HL-60 (cell line): ENCODE measurements at regions not wholly inside any gene's neighbourhood (a gene's known extent, or its start where the extent isn't known, plus 50 kb on each side); places are given as distances from the start of the nearest gene placed in this dataset.

Experiments used
- DNase-seq, 2 experiments: peaks; one replicate each; pipeline ENCODE4 v3.0.0-alpha.2; 2010 to 2020; ENCODE audit warnings: low read depth in 1 of 2, low spot score in 1 of 2
- H3K27ac ChIP-seq: fragments of 250-450 bp; sonication (Bioruptor Pico); replicated peaks from 2 replicates; pipeline ENCODE4 v1.5.1; 2020; ENCODE audit warnings: mild to moderate bottlenecking, moderate library complexity
- H3K27me3 ChIP-seq: fragments of 250-450 bp; sonication (Bioruptor Pico); 2 replicates; pipeline ENCODE4 v1.5.1; 2021; ENCODE audit warnings: mild to moderate bottlenecking, moderate library complexity; ENCODE audit not compliant: insufficient read depth, poor library complexity, severe bottlenecking
- H3K4me3 ChIP-seq: replicated peaks from 2 replicates; pipeline ENCODE4 v1.5.1; 2011; ENCODE audit warnings: mild to moderate bottlenecking, control low read depth, low read length; ENCODE audit not compliant: insufficient read depth
- CTCF ChIP-seq: IDR thresholded peaks from one replicate; pipeline ENCODE4 v1.5.1; 2011; ENCODE audit warnings: low read length, control low read depth, inconsistent platforms; ENCODE audit not compliant: insufficient read depth
- GABPA ChIP-seq: IDR thresholded peaks from 2 replicates; pipeline ENCODE4 v1.6.1; 2012; ENCODE audit warnings: low read depth
- POLR2AphosphoS5 ChIP-seq: IDR thresholded peaks from 2 replicates; pipeline ENCODE4 v1.6.1; 2012; ENCODE audit warnings: low read depth
- REST ChIP-seq: IDR thresholded peaks from 2 replicates; pipeline ENCODE4 v1.6.1; 2012; ENCODE audit warnings: low read depth; ENCODE audit not compliant: insufficient replicate concordance
- SPI1 ChIP-seq: IDR thresholded peaks from 2 replicates; pipeline ENCODE4 v1.6.1; 2012; ENCODE audit warnings: low read depth, mild to moderate bottlenecking, borderline replicate concordance

- TF ChIP-seq POLR2AphosphoS5 (no peak), REST (no peak), GABPA (no peak), SPI1 (no peak), CTCF (no peak)
- Histone ChIP-seq H3K27ac (no peak overlapping the region), H3K27me3 (peaks cover 4% of the 10 kb centered on the region), H3K4me3 (no peak overlapping the region)
- no peak for DNase-seq
These were observed 74.1 kb upstream of the SDK2 start for GRCh38 chr17:73718362-73718761.

DNA sequence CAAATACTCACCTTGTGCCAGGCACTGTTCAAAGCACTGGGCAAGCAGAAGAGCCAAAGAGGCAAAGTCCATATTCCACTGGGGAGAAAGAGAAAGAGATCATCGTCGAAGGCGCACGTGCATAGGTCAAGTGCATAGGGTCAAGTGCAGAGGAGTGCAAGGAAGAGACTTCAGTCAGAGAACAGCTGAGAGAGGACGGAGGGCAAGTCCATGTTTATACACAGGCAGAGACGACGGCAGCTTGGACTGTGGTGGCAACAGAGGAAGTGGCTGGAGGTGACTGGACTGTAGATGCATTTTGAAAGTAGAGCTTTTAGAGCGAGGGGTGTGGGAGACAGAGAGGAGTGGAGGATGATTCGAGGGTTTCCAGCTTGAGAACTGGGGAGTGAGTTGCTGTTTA, 74.7 kb upstream of the SDK2 start:
- DNase-seq: no peak
- H3K27ac ChIP-seq: no peak overlapping the region
- peaks cover 4% of the 10 kb centered on the region for H3K27me3 ChIP-seq
- H3K4me3 ChIP-seq: no peak overlapping the region
- TF ChIP-seq REST (no peak), CTCF (no peak), GABPA (no peak), POLR2AphosphoS5 (no peak), SPI1 (no peak)

DNA sequence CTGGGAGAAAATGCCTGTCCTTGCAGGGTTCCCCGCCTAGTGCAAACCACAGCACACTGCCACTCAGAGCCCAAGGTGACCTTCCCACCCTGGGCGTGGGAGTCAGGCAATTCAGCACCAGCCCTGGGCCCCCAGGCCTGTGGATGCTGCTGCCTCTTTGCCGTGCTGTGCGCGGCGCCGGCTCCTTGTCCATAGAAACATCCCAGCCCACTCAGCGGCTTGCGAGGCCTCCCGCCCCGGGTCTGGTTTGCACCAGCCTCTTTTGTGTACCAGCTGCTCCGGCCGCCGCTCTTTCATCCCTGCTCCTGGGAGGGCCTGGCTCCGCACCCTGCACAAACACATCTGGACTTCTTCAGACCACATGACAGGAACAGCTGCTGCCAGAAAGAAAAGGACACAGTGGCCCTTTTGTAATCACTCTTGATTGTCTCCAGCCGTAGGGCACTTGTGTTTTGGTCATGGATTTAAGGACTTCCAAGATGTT, 75.4 kb upstream of the SDK2 start:
- no peak overlapping the region for H3K27ac ChIP-seq
- peaks cover 4% of the 10 kb centered on the region for H3K27me3 ChIP-seq
- TF ChIP-seq REST (no peak), CTCF (no peak), SPI1 (no peak), GABPA (no peak), POLR2AphosphoS5 (no peak)
- H3K4me3 ChIP-seq: no peak overlapping the region
- DNase-seq: no peak
